ENCODE measurements at regions not wholly inside any gene's neighbourhood (a gene's known extent, or its start where the extent isn't known, plus 50 kb on each side); places are given as distances from the start of the nearest gene placed in this dataset.
"Not testable (repeated sequence)": the region's sequence is repeated elsewhere in the genome, so short reads cannot be mapped to it uniquely, and the experiment has no call there.

GRCh38 chrX:138877746-138878145 lies 166.2 kb upstream of the FGF13 start:
- Histone ChIP-seq H3K27ac (ENCODE audit: low read depth, low read length) (no peak overlapping the region), H3K4me1 (ENCODE audit: insufficient read depth, low read length) (no peaks in the 10 kb centered on the region), H3K36me3 (ENCODE audit: insufficient read depth, low read length) (no peaks in the 10 kb centered on the region), H3K9ac (ENCODE audit: low read length) (no peak overlapping the region), H3K9me3 (ENCODE audit: low read length) (no peaks in the 10 kb centered on the region), H3K27me3 (ENCODE audit: control insufficient read depth in 1 of 2, insufficient read depth in 2 of 2, low read length in 2 of 2) (no peaks in the 10 kb centered on the region), H3K4me3 (ENCODE audit: low read depth in 1 of 2, low read length in 2 of 2) (no peak overlapping the region)

- H3K4me3 ChIP-seq (ENCODE audit: low read depth in 1 of 2, low read length in 2 of 2), result no peak overlapping the region
- H3K9ac ChIP-seq (ENCODE audit: low read length), result no peak overlapping the region
- H3K36me3 ChIP-seq (ENCODE audit: insufficient read depth, low read length), result no peaks in the 10 kb centered on the region
- no peak overlapping the region for H3K27ac ChIP-seq (ENCODE audit: low read depth, low read length)
- no peaks in the 10 kb centered on the region for H3K4me1 ChIP-seq (ENCODE audit: insufficient read depth, low read length)
- no peaks in the 10 kb centered on the region for H3K27me3 ChIP-seq (ENCODE audit: control insufficient read depth in 1 of 2, insufficient read depth in 2 of 2, low read length in 2 of 2)
- no peaks in the 10 kb centered on the region for H3K9me3 ChIP-seq (ENCODE audit: low read length)
Measured at GRCh38 chrX:138875472-138875871, 164.0 kb upstream of the FGF13 start.

GRCh38 chrX:138874271-138874935 lies 162.9 kb upstream of the FGF13 start:
- Histone ChIP-seq H3K9ac (ENCODE audit: low read length) (no peak overlapping the region), H3K4me1 (ENCODE audit: insufficient read depth, low read length) (no peaks in the 10 kb centered on the region), H3K27me3 (ENCODE audit: control insufficient read depth in 1 of 2, insufficient read depth in 2 of 2, low read length in 2 of 2) (no peaks in the 10 kb centered on the region), H3K4me3 (ENCODE audit: low read depth in 1 of 2, low read length in 2 of 2) (no peak overlapping the region), H3K9me3 (ENCODE audit: low read length) (no peaks in the 10 kb centered on the region), H3K27ac (ENCODE audit: low read depth, low read length) (no peak overlapping the region), H3K36me3 (ENCODE audit: insufficient read depth, low read length) (no peaks in the 10 kb centered on the region)

GRCh38 chrX:138873640-138874039 lies 162.1 kb upstream of the FGF13 start:
- not testable (repeated sequence) for H3K9ac ChIP-seq (ENCODE audit: low read length); H3K27ac ChIP-seq (ENCODE audit: low read depth, low read length); H3K27me3 ChIP-seq (ENCODE audit: control insufficient read depth in 1 of 2, insufficient read depth in 2 of 2, low read length in 2 of 2); H3K4me1 ChIP-seq (ENCODE audit: insufficient read depth, low read length); H3K4me3 ChIP-seq (ENCODE audit: low read depth in 1 of 2, low read length in 2 of 2); H3K36me3 ChIP-seq (ENCODE audit: insufficient read depth, low read length); H3K9me3 ChIP-seq (ENCODE audit: low read length)

GRCh38 chrX:138872537-138872936 lies 161.0 kb upstream of the FGF13 start:
- Histone ChIP-seq H3K27me3 (ENCODE audit: control insufficient read depth in 1 of 2, insufficient read depth in 2 of 2, low read length in 2 of 2) (no peaks in the 10 kb centered on the region), H3K4me3 (ENCODE audit: low read depth in 1 of 2, low read length in 2 of 2) (no peak overlapping the region), H3K4me1 (ENCODE audit: insufficient read depth, low read length) (no peaks in the 10 kb centered on the region), H3K27ac (ENCODE audit: low read depth, low read length) (no peak overlapping the region), H3K36me3 (ENCODE audit: insufficient read depth, low read length) (no peaks in the 10 kb centered on the region), H3K9ac (ENCODE audit: low read length) (no peak overlapping the region), H3K9me3 (ENCODE audit: low read length) (no peaks in the 10 kb centered on the region)

- Histone ChIP-seq H3K9me3 (ENCODE audit: low read length) (no peaks in the 10 kb centered on the region), H3K27me3 (ENCODE audit: control insufficient read depth in 1 of 2, insufficient read depth in 2 of 2, low read length in 2 of 2) (no peaks in the 10 kb centered on the region), H3K9ac (ENCODE audit: low read length) (no peak overlapping the region), H3K4me3 (ENCODE audit: low read depth in 1 of 2, low read length in 2 of 2) (no peak overlapping the region), H3K4me1 (ENCODE audit: insufficient read depth, low read length) (no peaks in the 10 kb centered on the region), H3K36me3 (ENCODE audit: insufficient read depth, low read length) (no peaks in the 10 kb centered on the region), H3K27ac (ENCODE audit: low read depth, low read length) (no peak overlapping the region)
Measured at GRCh38 chrX:138871739-138872138, 160.2 kb upstream of the FGF13 start.

GRCh38 chrX:138866643-138867042 lies 155.1 kb upstream of the FGF13 start:
- no peaks in the 10 kb centered on the region for H3K27me3 ChIP-seq (ENCODE audit: control insufficient read depth in 1 of 2, insufficient read depth in 2 of 2, low read length in 2 of 2)
- H3K4me1 ChIP-seq (ENCODE audit: insufficient read depth, low read length), result no peaks in the 10 kb centered on the region
- H3K9me3 ChIP-seq (ENCODE audit: low read length), result no peaks in the 10 kb centered on the region
- H3K4me3 ChIP-seq (ENCODE audit: low read depth in 1 of 2, low read length in 2 of 2), result no peak overlapping the region
- no peak overlapping the region for H3K9ac ChIP-seq (ENCODE audit: low read length)
- no peaks in the 10 kb centered on the region for H3K36me3 ChIP-seq (ENCODE audit: insufficient read depth, low read length)
- no peak overlapping the region for H3K27ac ChIP-seq (ENCODE audit: low read depth, low read length)

GRCh38 chrX:138865093-138865649 lies 153.7 kb upstream of the FGF13 start:
- Histone ChIP-seq H3K27ac (ENCODE audit: low read depth, low read length) (no peak overlapping the region), H3K4me3 (ENCODE audit: low read depth in 1 of 2, low read length in 2 of 2) (no peak overlapping the region)

GRCh38 chrX:138859421-138859820 lies 147.9 kb upstream of the FGF13 start:
- Histone ChIP-seq H3K27ac (ENCODE audit: low read depth, low read length) (no peak overlapping the region), H3K4me1 (ENCODE audit: insufficient read depth, low read length) (no peaks in the 10 kb centered on the region), H3K27me3 (ENCODE audit: control insufficient read depth in 1 of 2, insufficient read depth in 2 of 2, low read length in 2 of 2) (no peaks in the 10 kb centered on the region)

More at GRCh38 chrX:138865093-138865649, 153.7 kb upstream of the FGF13 start:
- no peaks in the 10 kb centered on the region for H3K4me1 ChIP-seq (ENCODE audit: insufficient read depth, low read length)
- no peaks in the 10 kb centered on the region for H3K36me3 ChIP-seq (ENCODE audit: insufficient read depth, low read length)
- H3K9me3 ChIP-seq (ENCODE audit: low read length), result no peaks in the 10 kb centered on the region
- no peaks in the 10 kb centered on the region for H3K27me3 ChIP-seq (ENCODE audit: control insufficient read depth in 1 of 2, insufficient read depth in 2 of 2, low read length in 2 of 2)
- no peak overlapping the region for H3K9ac ChIP-seq (ENCODE audit: low read length)

GRCh38 chrX:138858951-138859350 lies 147.4 kb upstream of the FGF13 start:
- H3K27ac ChIP-seq (ENCODE audit: low read depth, low read length), result no peak overlapping the region
- H3K4me1 ChIP-seq (ENCODE audit: insufficient read depth, low read length), result no peaks in the 10 kb centered on the region
- H3K9ac ChIP-seq (ENCODE audit: low read length), result no peak overlapping the region
- no peaks in the 10 kb centered on the region for H3K27me3 ChIP-seq (ENCODE audit: control insufficient read depth in 1 of 2, insufficient read depth in 2 of 2, low read length in 2 of 2)
- H3K36me3 ChIP-seq (ENCODE audit: insufficient read depth, low read length), result no peaks in the 10 kb centered on the region
- no peaks in the 10 kb centered on the region for H3K9me3 ChIP-seq (ENCODE audit: low read length)
- no peak overlapping the region for H3K4me3 ChIP-seq (ENCODE audit: low read depth in 1 of 2, low read length in 2 of 2)

More at GRCh38 chrX:138859421-138859820, 147.9 kb upstream of the FGF13 start:
- Histone ChIP-seq H3K9ac (ENCODE audit: low read length) (no peak overlapping the region), H3K36me3 (ENCODE audit: insufficient read depth, low read length) (no peaks in the 10 kb centered on the region), H3K9me3 (ENCODE audit: low read length) (no peaks in the 10 kb centered on the region), H3K4me3 (ENCODE audit: low read depth in 1 of 2, low read length in 2 of 2) (no peak overlapping the region)

GRCh38 chrX:138858438-138858837 lies 146.9 kb upstream of the FGF13 start:
- no peak overlapping the region for H3K9ac ChIP-seq (ENCODE audit: low read length)
- no peaks in the 10 kb centered on the region for H3K27me3 ChIP-seq (ENCODE audit: control insufficient read depth in 1 of 2, insufficient read depth in 2 of 2, low read length in 2 of 2)
- H3K4me1 ChIP-seq (ENCODE audit: insufficient read depth, low read length), result no peaks in the 10 kb centered on the region
- H3K36me3 ChIP-seq (ENCODE audit: insufficient read depth, low read length), result no peaks in the 10 kb centered on the region
- H3K4me3 ChIP-seq (ENCODE audit: low read depth in 1 of 2, low read length in 2 of 2), result no peak overlapping the region
- no peak overlapping the region for H3K27ac ChIP-seq (ENCODE audit: low read depth, low read length)
- H3K9me3 ChIP-seq (ENCODE audit: low read length), result no peaks in the 10 kb centered on the region

Data from muscle layer of colon (tissue), 2 donors.